ENCODE measurements at regions not wholly inside any gene's neighbourhood (a gene's known extent, or its start where the extent isn't known, plus 50 kb on each side); places are given as distances from the start of the nearest gene placed in this dataset.

GRCh38 chr17:70278844-70279462 lies 109.6 kb downstream of the KCNJ2 start:
- DNase-seq (ENCODE audit: low read depth, low spot score): peak; percentile 83
- POLR2A ChIA-PET: no interaction called here
- no peaks in the 10 kb centered on the region for H3K9me1 ChIP-seq (replicated peaks; ENCODE audit: control insufficient read depth, extremely low read depth, insufficient read depth, low read length)

More at GRCh38 chr17:70278844-70279462, 109.6 kb downstream of the KCNJ2 start:
- intact Hi-C loops (cut with micrococcal nuclease): loop anchor here (5.0 kb wide), 1 partner anchor 343 kb away; no protein-coding TSS in a partner anchor
- dilution Hi-C loops (cut with MboI; ENCODE audit: extremely low pct_ligation_motif_present, low sequenced_read_pairs): no loop called here
- no peaks in the 10 kb centered on the region for H3K9me3 ChIP-seq (replicated peaks; ENCODE audit: control insufficient read depth, insufficient read depth, low read length)
- H3K4me1 ChIP-seq (ENCODE audit: control insufficient read depth, extremely low read depth, insufficient read depth, low read length): no peaks in the 10 kb centered on the region
- H4K20me1 ChIP-seq (replicated peaks; ENCODE audit: control insufficient read depth, extremely low read depth, insufficient read depth, low read length): no peaks in the 10 kb centered on the region
- TF ChIP-seq MAX (IDR thresholded peaks at IDR 0.05; ENCODE audit: insufficient read depth, insufficient read length) (no peak), JUN (IDR thresholded peaks at IDR 0.05; ENCODE audit: borderline replicate concordance, insufficient read depth, insufficient read length, low read depth) (no peak), CTCF (IDR thresholded peaks at IDR 0.05; ENCODE audit: extremely low read depth in 1 of 2, insufficient read depth in 1 of 2, low read depth in 1 of 2, low read length in 2 of 2) (no peak), POLR2AphosphoS5 (IDR thresholded peaks at IDR 0.05; ENCODE audit: insufficient read depth, low read depth, low read length) (no peak), EZH2 (IDR thresholded peaks at IDR 0.05; ENCODE audit: borderline replicate concordance, low read depth, low read length, severe bottlenecking) (no peak), FOS (IDR thresholded peaks at IDR 0.05; ENCODE audit: borderline replicate concordance, insufficient read depth, low read length) (no peak), GATA2 (IDR thresholded peaks at IDR 0.05; ENCODE audit: insufficient read depth, insufficient read length, low read depth, low read length) (no peak), POLR2A (IDR thresholded peaks at IDR 0.05; ENCODE audit: low read depth, low read length) (no peak), MYC (IDR thresholded peaks at IDR 0.05; ENCODE audit: low read depth, low read length) (no peak)
- H3K36me3 ChIP-seq (ENCODE audit: control insufficient read depth in 2 of 2, extremely low read depth in 1 of 2, insufficient read depth in 2 of 2, low read length in 2 of 2): no peaks in the 10 kb centered on the region
- no peak overlapping the region for H2AFZ ChIP-seq (ENCODE audit: low read depth, low read length)
- no peaks in the 10 kb centered on the region for H3K27me3 ChIP-seq (ENCODE audit: control insufficient read depth in 2 of 2, insufficient read depth in 2 of 2, low read length in 2 of 2)
- CTCF ChIA-PET: interaction anchor here (1.3 to 2.4 kb wide), 2 partner anchors 12 to 40 kb away, joined by 3 to 7 read pairs; no protein-coding TSS in a partner anchor
- no TSS peak for BruUV-seq (replicated peaks)
- H3K4me2 ChIP-seq (ENCODE audit: insufficient read depth, low read length): no peak overlapping the region
- no peak overlapping the region for H3K9ac ChIP-seq (replicated peaks; ENCODE audit: extremely low read depth, insufficient read depth, low read length)
- no peaks in the 10 kb centered on the region for H3K79me2 ChIP-seq (ENCODE audit: control insufficient read depth, insufficient read depth, low read length)
- no peak overlapping the region for H3K27ac ChIP-seq (ENCODE audit: insufficient read depth, low read depth, low read length)
- H3K4me3 ChIP-seq (replicated peaks in 1 of 3; ENCODE audit: insufficient read depth in 1 of 3, low read depth in 1 of 3, low read length in 3 of 3): no peak overlapping the region
- FAIRE-seq: peak; percentile 64

All from endothelial cell of umbilical vein (primary cell).